Osteocyte (in vitro differentiated cells): ENCODE measurements at regions not wholly inside any gene's neighbourhood (a gene's known extent, or its start where the extent isn't known, plus 50 kb on each side); places are given as distances from the start of the nearest gene placed in this dataset.
A peak's percentile ranks its signal among the peaks of the same experiment; 100 is the strongest.

ENCODE experiments used
- DNase-seq: peaks from one replicate; pipeline ENCODE4 v3.0.0; 2021; ENCODE audit warnings: mixed read lengths; ENCODE audit not compliant: unreplicated experiment; ENCODE audit errors: extremely low spot score
- H3K27ac Mint-ChIP-seq: one replicate; pipeline ENCODE4 v1.8.0; 2021; ENCODE audit warnings: mild to moderate bottlenecking, mixed read lengths; ENCODE audit not compliant: unreplicated experiment
- H3K27me3 Mint-ChIP-seq: one replicate; pipeline ENCODE4 v1.8.0; 2021; ENCODE audit warnings: mixed read lengths; ENCODE audit not compliant: unreplicated experiment
- H3K36me3 Mint-ChIP-seq: one replicate; pipeline ENCODE4 v1.8.0; 2021; ENCODE audit warnings: mixed read lengths; ENCODE audit not compliant: unreplicated experiment
- H3K4me1 Mint-ChIP-seq: one replicate; pipeline ENCODE4 v1.8.0; 2021; ENCODE audit warnings: mixed read lengths; ENCODE audit not compliant: unreplicated experiment
- H3K4me3 Mint-ChIP-seq: one replicate; pipeline ENCODE4 v1.8.0; 2021; ENCODE audit warnings: mild to moderate bottlenecking, moderate library complexity, mixed read lengths; ENCODE audit not compliant: unreplicated experiment
- H3K9me3 Mint-ChIP-seq: one replicate; pipeline ENCODE4 v1.8.0; 2021; ENCODE audit warnings: mixed read lengths; ENCODE audit not compliant: unreplicated experiment
- TF ChIP-seq, protein P1 (sequence below): fragments of 200-600 bp; sonication (generic); IDR thresholded peaks from 2 replicates; pipeline ENCODE4 v1.5.0; 2021; ENCODE audit warnings: antibody characterized with exemption, mild to moderate bottlenecking, moderate library complexity

DNA sequence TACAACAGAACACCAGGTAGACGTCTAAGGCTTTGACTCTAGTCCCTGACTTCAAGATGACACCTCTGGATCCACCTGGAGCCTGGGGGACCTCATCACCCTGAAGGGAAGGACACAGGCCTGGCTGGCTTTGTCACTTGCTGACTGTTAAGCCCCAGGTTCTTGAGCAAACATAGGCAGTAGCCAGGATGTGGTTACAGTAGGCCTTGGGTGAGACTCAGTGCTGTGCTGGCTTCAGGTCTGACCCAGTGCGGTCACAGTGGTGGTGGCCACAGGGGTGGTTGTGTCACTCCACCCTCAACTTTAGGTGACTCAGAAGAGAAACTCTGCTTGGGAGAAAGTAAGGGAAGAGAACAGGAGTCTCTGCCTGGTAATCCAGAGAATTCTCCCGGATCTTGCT is 497.8 kb downstream of the UQCRFS1 start:
- Mint-ChIP-seq H3K27ac (no peak overlapping the region), H3K4me1 (no peaks in the 10 kb centered on the region)
- TF ChIP-seq, protein P1, sequence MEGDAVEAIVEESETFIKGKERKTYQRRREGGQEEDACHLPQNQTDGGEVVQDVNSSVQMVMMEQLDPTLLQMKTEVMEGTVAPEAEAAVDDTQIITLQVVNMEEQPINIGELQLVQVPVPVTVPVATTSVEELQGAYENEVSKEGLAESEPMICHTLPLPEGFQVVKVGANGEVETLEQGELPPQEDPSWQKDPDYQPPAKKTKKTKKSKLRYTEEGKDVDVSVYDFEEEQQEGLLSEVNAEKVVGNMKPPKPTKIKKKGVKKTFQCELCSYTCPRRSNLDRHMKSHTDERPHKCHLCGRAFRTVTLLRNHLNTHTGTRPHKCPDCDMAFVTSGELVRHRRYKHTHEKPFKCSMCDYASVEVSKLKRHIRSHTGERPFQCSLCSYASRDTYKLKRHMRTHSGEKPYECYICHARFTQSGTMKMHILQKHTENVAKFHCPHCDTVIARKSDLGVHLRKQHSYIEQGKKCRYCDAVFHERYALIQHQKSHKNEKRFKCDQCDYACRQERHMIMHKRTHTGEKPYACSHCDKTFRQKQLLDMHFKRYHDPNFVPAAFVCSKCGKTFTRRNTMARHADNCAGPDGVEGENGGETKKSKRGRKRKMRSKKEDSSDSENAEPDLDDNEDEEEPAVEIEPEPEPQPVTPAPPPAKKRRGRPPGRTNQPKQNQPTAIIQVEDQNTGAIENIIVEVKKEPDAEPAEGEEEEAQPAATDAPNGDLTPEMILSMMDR = no peak

DNA sequence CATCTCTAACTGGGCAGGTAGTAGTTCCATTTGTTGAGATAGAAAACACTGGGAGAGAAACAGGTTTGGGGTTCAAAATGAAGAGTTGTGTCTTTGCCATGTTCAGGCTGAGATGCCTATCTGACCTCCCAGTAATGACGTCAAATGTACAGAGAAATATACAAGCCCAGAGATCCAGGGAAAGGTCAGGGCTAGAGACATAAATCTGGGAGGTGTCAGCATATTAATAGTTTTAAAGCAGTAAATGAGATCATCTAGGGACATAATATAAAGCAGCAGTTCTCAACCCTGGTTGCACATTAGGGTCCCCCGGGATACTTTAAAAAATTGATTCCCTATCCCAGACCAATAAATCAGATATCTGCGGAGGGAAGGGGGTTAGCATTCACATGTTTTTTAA is 501.5 kb downstream of the UQCRFS1 start:
- no peak for DNase-seq
- Mint-ChIP-seq H3K27me3 (peaks cover 11% of the 10 kb centered on the region), H3K36me3 (no peaks in the 10 kb centered on the region), H3K4me1 (peaks cover 1% of the 10 kb centered on the region), H3K4me3 (no peak overlapping the region), H3K9me3 (no peaks in the 10 kb centered on the region), H3K27ac (no peak overlapping the region)
- TF ChIP-seq, protein P1 = no peak

More for the DNA sequence above, 497.8 kb downstream of the UQCRFS1 start:
- DNase-seq = no peak
- Mint-ChIP-seq H3K36me3 (no peaks in the 10 kb centered on the region), H3K27me3 (peaks cover 13% of the 10 kb centered on the region), H3K9me3 (peaks cover 3% of the 10 kb centered on the region), H3K4me3 (no peak overlapping the region)

GRCh38 chr19:28710278-28710677 is 502.7 kb downstream of the UQCRFS1 start:
- Mint-ChIP-seq H3K4me1 (peaks cover 10% of the 10 kb centered on the region), H3K27me3 (peaks cover 4% of the 10 kb centered on the region), H3K36me3 (no peaks in the 10 kb centered on the region), H3K4me3 (no peak overlapping the region), H3K27ac (no peak overlapping the region), H3K9me3 (no peaks in the 10 kb centered on the region)
- no peak for DNase-seq
- TF ChIP-seq, protein P1 = peak; percentile 79

DNA sequence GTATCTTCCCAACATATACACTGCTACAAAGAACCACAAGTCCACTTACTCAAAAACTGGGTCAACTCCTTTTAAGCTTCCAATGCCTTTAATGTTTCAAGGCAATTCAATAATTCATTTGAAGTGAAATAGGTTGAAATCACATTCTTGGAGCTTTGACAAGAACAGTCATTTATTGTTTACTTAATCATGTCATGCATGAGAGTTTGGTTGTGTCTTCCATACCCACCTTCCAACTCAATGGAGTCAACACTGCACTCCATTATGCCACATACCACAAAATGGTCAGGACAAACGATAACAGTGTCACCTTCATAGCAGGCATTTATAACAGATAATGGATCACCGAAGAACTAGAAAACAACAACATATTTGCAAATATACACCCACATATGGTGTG is 506.3 kb downstream of the UQCRFS1 start:
- H3K4me3 Mint-ChIP-seq = no peak overlapping the region
- DNase-seq = no peak
- no peaks in the 10 kb centered on the region for H3K9me3 Mint-ChIP-seq
- TF ChIP-seq, protein P1 = no peak
- H3K36me3 Mint-ChIP-seq = no peaks in the 10 kb centered on the region
- no peak overlapping the region for H3K27ac Mint-ChIP-seq
- H3K27me3 Mint-ChIP-seq = no peaks in the 10 kb centered on the region
- H3K4me1 Mint-ChIP-seq = peaks cover 37% of the 10 kb centered on the region

- DNase-seq = no peak
- Mint-ChIP-seq H3K4me1 (peaks cover 53% of the 10 kb centered on the region), H3K27ac (peak overlapping the region; percentile 67), H3K27me3 (no peaks in the 10 kb centered on the region), H3K36me3 (no peaks in the 10 kb centered on the region), H3K4me3 (no peak overlapping the region), H3K9me3 (no peaks in the 10 kb centered on the region)
- TF ChIP-seq, protein P1 = peak; percentile 64
Measured at GRCh38 chr19:28705008-28705407, 507.9 kb downstream of the UQCRFS1 start.
